HUDEP-2 (cell line): ENCODE measurements at regions not wholly inside any gene's neighbourhood (a gene's known extent, or its start where the extent isn't known, plus 50 kb on each side); places are given as distances from the start of the nearest gene placed in this dataset.

Experiments used
- DNase-seq, 76 experiments: peaks; one replicate each; lab custom pipeline; 2025; ENCODE audit not compliant: unreplicated experiment in 76 of 76; lab: John Stamatoyannopoulos, UW

DNA sequence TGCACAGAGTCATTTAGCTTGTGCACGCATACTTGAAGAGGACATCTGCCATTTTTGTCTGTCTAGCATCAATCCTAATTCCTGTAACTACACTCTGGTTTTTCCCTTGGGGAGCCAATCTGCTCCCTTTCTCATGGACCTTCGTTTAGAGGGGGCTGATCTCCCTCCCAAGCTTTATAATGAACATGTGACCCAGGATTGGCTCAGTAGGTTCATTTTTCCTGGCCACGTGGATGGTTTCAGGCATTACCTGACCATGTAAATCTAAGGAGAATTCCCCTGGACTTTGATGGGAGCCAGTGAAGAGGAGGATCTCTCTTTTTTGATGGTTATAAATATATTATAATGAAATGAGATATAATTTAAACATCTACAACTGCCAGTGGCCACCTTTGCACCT is 56.8 kb upstream of the HS3ST2 start:
- DNase-seq, result no peak

DNA sequence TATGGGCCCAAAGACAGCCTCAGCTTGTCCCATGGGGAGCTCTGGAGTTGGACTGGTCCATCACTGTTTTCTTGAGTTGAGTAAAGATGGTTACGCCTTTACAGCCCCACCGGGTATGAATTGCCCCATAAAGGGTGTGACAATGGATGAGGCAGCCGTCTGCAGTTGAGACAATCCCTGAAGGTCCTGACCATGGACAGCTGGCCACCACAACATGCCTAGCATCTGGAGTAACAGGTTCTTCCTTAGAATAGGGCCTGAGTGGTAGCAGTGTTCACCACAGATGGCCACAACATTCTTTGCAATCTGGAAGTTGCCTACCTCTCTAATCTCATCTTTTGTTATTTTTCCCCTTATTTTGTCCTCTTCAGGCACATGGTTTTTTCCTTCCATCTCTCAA is 51.5 kb upstream of the HS3ST2 start:
- DNase-seq, result no peak

DNA sequence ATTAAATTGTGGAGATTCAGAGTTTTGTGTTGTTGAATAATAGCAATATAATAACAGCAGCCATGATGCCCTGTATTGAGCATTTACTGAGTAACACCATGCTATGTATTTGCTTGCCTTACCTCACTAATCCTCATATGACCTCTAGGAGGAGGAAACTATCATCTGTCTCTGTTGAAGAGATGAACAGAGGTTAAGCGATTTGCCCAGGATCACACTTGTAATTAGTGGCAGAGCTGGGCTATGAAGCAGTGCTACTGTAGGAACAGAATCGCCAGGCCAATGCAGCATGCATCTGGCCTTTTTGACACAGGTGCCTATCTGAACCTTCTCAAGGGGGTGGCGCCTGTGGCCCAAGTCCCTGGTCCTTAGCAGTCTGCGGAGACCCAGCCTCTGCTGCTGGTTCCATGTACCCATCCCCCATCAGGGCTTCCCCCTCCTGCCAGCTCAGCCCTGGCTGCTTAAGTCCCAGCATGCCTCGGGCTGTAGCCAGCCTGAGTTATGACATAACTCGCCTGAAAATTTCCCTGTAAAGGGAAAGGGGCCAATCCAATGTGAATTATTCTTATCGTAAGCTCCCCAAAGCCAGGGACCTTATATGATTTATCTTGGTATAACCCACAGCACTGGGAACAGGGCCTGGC is 50.4 kb upstream of the HS3ST2 start:
- no peak for DNase-seq
